ENCODE measurements at regions not wholly inside any gene's neighbourhood (a gene's known extent, or its start where the extent isn't known, plus 50 kb on each side); places are given as distances from the start of the nearest gene placed in this dataset.
A peak's percentile ranks its signal among the peaks of the same experiment; 100 is the strongest.

- Mint-ChIP-seq H3K9me3 (ENCODE audit: low read depth, unreplicated experiment) (peaks cover 5% of the 10 kb centered on the region), H3K4me3 (ENCODE audit: low read depth, unreplicated experiment) (no peak overlapping the region), H3K4me1 (ENCODE audit: low read depth, unreplicated experiment) (peaks cover 28% of the 10 kb centered on the region), H3K36me3 (ENCODE audit: insufficient read depth, unreplicated experiment) (peaks cover 4% of the 10 kb centered on the region), H3K27ac (ENCODE audit: unreplicated experiment) (no peak overlapping the region), H3K27me3 (ENCODE audit: unreplicated experiment) (no peaks in the 10 kb centered on the region)
- no peak for DNase-seq
- CTCF ChIA-PET, result no interaction called here
- intact Hi-C loops (cut with micrococcal nuclease; ENCODE audit: unreplicated experiment), result no loop called here
- BruUV-seq (replicated peaks), result no TSS peak
- TF ChIP-seq CTCF (IDR thresholded peaks at IDR 0.05; ENCODE audit: unreplicated experiment), result no peak
These were observed 72.6 kb downstream of the UCHL1 start for GRCh38 chr4:41329361-41329760.

- no peak for TF ChIP-seq CTCF (IDR thresholded peaks at IDR 0.05; ENCODE audit: unreplicated experiment)
- Mint-ChIP-seq H3K4me1 (ENCODE audit: low read depth, unreplicated experiment) (peaks cover 37% of the 10 kb centered on the region), H3K27me3 (ENCODE audit: unreplicated experiment) (no peaks in the 10 kb centered on the region), H3K27ac (ENCODE audit: unreplicated experiment) (no peak overlapping the region), H3K9me3 (ENCODE audit: low read depth, unreplicated experiment) (peaks cover 5% of the 10 kb centered on the region), H3K36me3 (ENCODE audit: insufficient read depth, unreplicated experiment) (peaks cover 4% of the 10 kb centered on the region), H3K4me3 (ENCODE audit: low read depth, unreplicated experiment) (no peak overlapping the region)
- intact Hi-C loops (cut with micrococcal nuclease; ENCODE audit: unreplicated experiment), result no loop called here
- no peak for DNase-seq
- no TSS peak for BruUV-seq (replicated peaks)
- CTCF ChIA-PET, result no interaction called here
These were observed 74.5 kb downstream of the UCHL1 start for GRCh38 chr4:41331224-41331623.

- TF ChIP-seq CTCF (IDR thresholded peaks at IDR 0.05; ENCODE audit: unreplicated experiment), result no peak
These were observed 75.9 kb downstream of the UCHL1 start for GRCh38 chr4:41332510-41333054.

GRCh38 chr4:41334182-41334581 is 77.5 kb downstream of the UCHL1 start:
- Mint-ChIP-seq H3K4me3 (ENCODE audit: low read depth, unreplicated experiment) (no peak overlapping the region), H3K27ac (ENCODE audit: unreplicated experiment) (peak overlapping the region; percentile 63), H3K4me1 (ENCODE audit: low read depth, unreplicated experiment) (peaks cover 28% of the 10 kb centered on the region), H3K27me3 (ENCODE audit: unreplicated experiment) (no peaks in the 10 kb centered on the region), H3K9me3 (ENCODE audit: low read depth, unreplicated experiment) (peaks cover 5% of the 10 kb centered on the region), H3K36me3 (ENCODE audit: insufficient read depth, unreplicated experiment) (peaks cover 4% of the 10 kb centered on the region)
- intact Hi-C loops (cut with micrococcal nuclease; ENCODE audit: unreplicated experiment), result no loop called here
- BruUV-seq (replicated peaks), result no TSS peak
- no peak for TF ChIP-seq CTCF (IDR thresholded peaks at IDR 0.05; ENCODE audit: unreplicated experiment)
- DNase-seq, result peak; percentile 56
- CTCF ChIA-PET, result interaction anchor here (0.8 to 1.1 kb wide), 3 partner anchors 13 to 82 kb away, joined by 3 read pairs; no protein-coding TSS in a partner anchor

More at GRCh38 chr4:41332510-41333054, 75.9 kb downstream of the UCHL1 start:
- no peak for DNase-seq
- H3K27me3 Mint-ChIP-seq (ENCODE audit: unreplicated experiment), result no peaks in the 10 kb centered on the region
- peaks cover 5% of the 10 kb centered on the region for H3K9me3 Mint-ChIP-seq (ENCODE audit: low read depth, unreplicated experiment)
- H3K4me3 Mint-ChIP-seq (ENCODE audit: low read depth, unreplicated experiment), result no peak overlapping the region
- BruUV-seq (replicated peaks), result no TSS peak
- intact Hi-C loops (cut with micrococcal nuclease; ENCODE audit: unreplicated experiment), result no loop called here
- peaks cover 32% of the 10 kb centered on the region for H3K4me1 Mint-ChIP-seq (ENCODE audit: low read depth, unreplicated experiment)
- H3K36me3 Mint-ChIP-seq (ENCODE audit: insufficient read depth, unreplicated experiment), result peaks cover 4% of the 10 kb centered on the region
- CTCF ChIA-PET, result no interaction called here
- no peak overlapping the region for H3K27ac Mint-ChIP-seq (ENCODE audit: unreplicated experiment)
